Gastroesophageal sphincter (tissue), 4 donors: ENCODE measurements at regions not wholly inside any gene's neighbourhood (a gene's known extent, or its start where the extent isn't known, plus 50 kb on each side); places are given as distances from the start of the nearest gene placed in this dataset.

Experiments used
- ATAC-seq: fragments of 150-250 bp; one replicate; pipeline ENCODE4 v1.9.1; 2016; ENCODE audit warnings: mild to moderate bottlenecking, moderate library complexity
- H3K27ac ChIP-seq, 4 donors: fragments of 200-600 bp; sonication (generic) in 3 of 4; 1 replicate in 3 of 4; 2 replicates in 1 of 4; pipeline ENCODE4 v1.5.1; 2016 to 2019
- H3K27me3 ChIP-seq: fragments of 200-600 bp; sonication (generic); one replicate; pipeline ENCODE4 v1.5.1; 2019
- H3K36me3 ChIP-seq, 2 donors: fragments of 200-600 bp; sonication (generic); one replicate each; pipeline ENCODE4 v1.5.1; 2019; ENCODE audit warnings: control low read depth in 1 of 2
- H3K4me1 ChIP-seq, 3 donors: fragments of 200-600 bp; sonication (generic); 1 replicate in 2 of 3; 2 replicates in 1 of 3; pipeline ENCODE4 v1.5.1; 2016 to 2019; ENCODE audit warnings: control low read depth in 2 of 3
- H3K4me3 ChIP-seq, 2 donors: fragments of 200-600 bp; sonication (generic); one replicate each; pipeline ENCODE4 v1.5.1; 2019; ENCODE audit warnings: mild to moderate bottlenecking in 1 of 2, moderate library complexity in 1 of 2
- H3K9me3 ChIP-seq, 3 donors: fragments of 200-600 bp; sonication (generic); one replicate each; pipeline ENCODE4 v1.5.1; 2017 to 2019; ENCODE audit warnings: control low read depth in 2 of 3
- EP300 ChIP-seq: sonication (generic); formaldehyde crosslinking; IDR thresholded peaks from one replicate; pipeline ENCODE4 v1.6.1; 2017; ENCODE audit warnings: antibody characterized with exemption, mild to moderate bottlenecking
- POLR2A ChIP-seq, 2 donors: fragments of 450-650 bp; IDR thresholded peaks; one replicate each; pipeline ENCODE4 v1.6.1; 2017; ENCODE audit warnings: antibody characterized with exemption in 2 of 2, mild to moderate bottlenecking in 2 of 2, moderate library complexity in 1 of 2
- POLR2AphosphoS5 ChIP-seq: sonication (generic); formaldehyde crosslinking; IDR thresholded peaks from one replicate; pipeline ENCODE4 v1.6.1; 2017; ENCODE audit warnings: antibody characterized with exemption
- WGBS, 2 donors: methylation state at CpG; one replicate each; pipeline ENCODE4 v1.1.5; 2018; ENCODE audit warnings: low coverage in 1 of 2; 5-methylcytosine and 5-hydroxymethylcytosine counted together
- TF ChIP-seq, protein P1 (sequence below), 4 experiments: fragments of 200-600 bp in 2 of 4; fragments of 450-650 bp in 2 of 4; sonication (generic) in 1 of 4; IDR thresholded peaks; one replicate each; pipeline ENCODE4 v1.5.1; 2017 to 2019; ENCODE audit warnings: antibody characterized with exemption in 4 of 4, mild to moderate bottlenecking in 2 of 4, moderate library complexity in 2 of 4

DNA sequence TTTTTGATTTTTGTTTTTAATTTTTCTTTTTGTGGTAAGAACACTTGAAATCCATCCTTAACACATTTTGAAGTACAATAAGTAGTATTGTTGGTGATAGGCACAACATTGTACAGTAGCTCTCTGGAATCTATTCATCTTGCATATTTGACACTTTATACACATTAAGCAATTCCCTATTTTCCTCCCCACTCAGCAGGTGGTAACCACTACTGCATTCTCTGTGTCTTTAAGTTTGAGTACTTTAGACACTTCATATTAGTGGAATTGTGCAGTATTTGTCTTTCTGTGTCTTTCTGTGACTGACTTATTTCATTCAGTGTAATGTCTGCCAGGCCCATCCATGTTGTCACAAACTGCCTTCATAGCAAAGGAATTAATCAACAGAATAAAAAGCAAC is 471.7 kb upstream of the CDH20 start:
- TF ChIP-seq, protein P1, sequence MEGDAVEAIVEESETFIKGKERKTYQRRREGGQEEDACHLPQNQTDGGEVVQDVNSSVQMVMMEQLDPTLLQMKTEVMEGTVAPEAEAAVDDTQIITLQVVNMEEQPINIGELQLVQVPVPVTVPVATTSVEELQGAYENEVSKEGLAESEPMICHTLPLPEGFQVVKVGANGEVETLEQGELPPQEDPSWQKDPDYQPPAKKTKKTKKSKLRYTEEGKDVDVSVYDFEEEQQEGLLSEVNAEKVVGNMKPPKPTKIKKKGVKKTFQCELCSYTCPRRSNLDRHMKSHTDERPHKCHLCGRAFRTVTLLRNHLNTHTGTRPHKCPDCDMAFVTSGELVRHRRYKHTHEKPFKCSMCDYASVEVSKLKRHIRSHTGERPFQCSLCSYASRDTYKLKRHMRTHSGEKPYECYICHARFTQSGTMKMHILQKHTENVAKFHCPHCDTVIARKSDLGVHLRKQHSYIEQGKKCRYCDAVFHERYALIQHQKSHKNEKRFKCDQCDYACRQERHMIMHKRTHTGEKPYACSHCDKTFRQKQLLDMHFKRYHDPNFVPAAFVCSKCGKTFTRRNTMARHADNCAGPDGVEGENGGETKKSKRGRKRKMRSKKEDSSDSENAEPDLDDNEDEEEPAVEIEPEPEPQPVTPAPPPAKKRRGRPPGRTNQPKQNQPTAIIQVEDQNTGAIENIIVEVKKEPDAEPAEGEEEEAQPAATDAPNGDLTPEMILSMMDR (IDR thresholded peaks at IDR 0.05): no peak
- TF ChIP-seq POLR2A (IDR thresholded peaks at IDR 0.05): no peak
- TF ChIP-seq EP300: no peak
- no peak for TF ChIP-seq POLR2AphosphoS5
- no peaks in the 10 kb centered on the region for H3K9me3 ChIP-seq
- no peaks in the 10 kb centered on the region for H3K27me3 ChIP-seq

DNA sequence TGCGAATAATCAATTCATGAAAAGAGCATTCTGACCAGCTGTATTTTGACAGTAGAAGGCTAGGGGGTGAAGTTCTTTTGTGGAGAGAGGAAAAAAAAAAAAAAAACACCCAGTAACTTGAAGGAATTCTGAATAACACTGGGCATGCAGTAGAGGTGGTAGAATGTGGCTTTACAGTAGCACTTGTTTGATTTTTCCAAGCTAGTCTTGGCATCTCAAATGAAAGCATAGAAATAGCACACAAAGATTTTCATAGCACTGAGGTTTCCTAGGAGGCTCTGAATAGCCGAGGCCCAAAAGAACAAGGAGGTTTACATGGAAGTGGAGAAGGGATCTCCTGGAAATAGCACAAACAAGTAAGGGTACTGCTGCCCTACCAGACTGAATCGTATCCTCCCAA is 470.2 kb upstream of the CDH20 start:
- ATAC-seq: no peak
- Histone ChIP-seq H3K27ac (no peak overlapping the region), H3K36me3 (no peaks in the 10 kb centered on the region), H3K27me3 (no peaks in the 10 kb centered on the region), H3K9me3 (no peaks in the 10 kb centered on the region), H3K4me1 (no peaks in the 10 kb centered on the region), H3K4me3 (no peak overlapping the region)
- WGBS, 2 donors: 85% methylated on average over 2 to 3 of the region's 3 CpGs
- TF ChIP-seq POLR2A (IDR thresholded peaks at IDR 0.05) (no peak), EP300 (no peak), POLR2AphosphoS5 (no peak)
- TF ChIP-seq, protein P1 (IDR thresholded peaks at IDR 0.05): no peak

More for the DNA sequence above, 471.7 kb upstream of the CDH20 start:
- ATAC-seq: no peak
- Histone ChIP-seq H3K36me3 (no peaks in the 10 kb centered on the region), H3K4me1 (no peaks in the 10 kb centered on the region), H3K4me3 (no peak overlapping the region), H3K27ac (no peak overlapping the region)

DNA sequence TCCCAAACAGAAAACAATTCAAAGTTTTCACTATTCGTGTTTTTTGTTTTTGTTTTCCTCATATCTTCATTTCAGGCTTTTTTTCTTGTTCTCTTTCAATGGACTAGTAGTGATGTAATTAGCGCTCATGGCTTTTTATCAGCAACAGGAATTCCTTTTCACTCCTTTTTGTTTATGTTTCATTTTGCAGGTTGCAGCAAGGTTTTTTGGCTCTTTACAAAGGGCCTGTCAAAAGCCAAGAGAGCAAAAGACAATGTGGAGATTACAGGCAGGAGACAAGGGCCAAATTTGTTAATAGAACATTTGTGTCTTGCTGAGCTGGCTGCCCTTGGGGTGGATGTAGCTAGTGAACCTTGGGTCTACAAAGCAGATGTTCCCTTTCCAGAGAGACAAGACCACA is 467.4 kb upstream of the CDH20 start:
- no peak for ATAC-seq
- H3K4me1 ChIP-seq: no peaks in the 10 kb centered on the region
- H3K27me3 ChIP-seq: no peaks in the 10 kb centered on the region
- 74 to 78% methylated on average over 2 of the region's 2 CpGs for WGBS, 2 donors
- no peaks in the 10 kb centered on the region for H3K9me3 ChIP-seq
- TF ChIP-seq, protein P1 (IDR thresholded peaks at IDR 0.05): no peak
- TF ChIP-seq POLR2AphosphoS5 (no peak), EP300 (no peak), POLR2A (IDR thresholded peaks at IDR 0.05) (no peak)
- H3K27ac ChIP-seq: no peak overlapping the region
- no peaks in the 10 kb centered on the region for H3K36me3 ChIP-seq
- H3K4me3 ChIP-seq: no peak overlapping the region

DNA sequence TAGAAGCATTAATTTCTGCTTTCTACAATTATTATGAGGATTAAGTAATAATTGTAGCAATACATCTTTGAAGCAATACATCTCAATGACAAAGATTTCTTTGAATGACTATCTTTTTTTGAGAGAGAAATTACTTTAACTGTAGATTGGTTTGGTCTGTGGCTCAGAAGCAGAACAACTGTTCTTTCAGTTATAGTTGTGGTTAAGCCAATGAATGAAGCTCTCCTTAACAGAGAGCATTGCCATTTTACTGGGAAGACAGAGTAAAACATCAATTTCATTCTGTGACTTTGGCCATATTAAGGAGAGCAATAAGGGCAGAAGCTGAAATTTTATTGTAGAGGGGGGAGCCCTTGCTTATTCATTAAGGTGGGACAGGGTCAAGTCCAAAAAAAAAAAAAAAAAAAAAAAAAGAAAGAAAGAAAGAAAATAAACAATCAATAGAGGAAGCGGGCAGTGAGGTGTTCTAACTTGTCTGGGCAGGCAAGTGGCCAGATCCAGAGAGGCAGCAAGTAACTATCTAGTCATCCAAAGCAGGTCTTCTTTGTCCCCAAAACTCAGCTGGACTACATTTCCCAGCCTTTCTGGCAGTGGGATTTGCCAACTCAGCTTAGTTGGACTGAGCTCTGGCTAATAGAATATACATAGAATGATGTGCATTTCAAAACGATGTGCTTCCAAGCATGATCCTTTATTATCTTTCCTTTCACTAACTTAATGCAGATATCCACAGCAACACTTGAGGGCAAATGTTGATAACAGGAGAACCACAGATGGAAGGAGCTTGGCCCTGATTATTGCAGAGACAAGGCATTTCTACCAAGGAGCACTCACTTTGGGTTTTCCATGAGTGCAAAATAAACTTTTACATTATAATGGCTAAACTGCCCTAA is 462.7 kb upstream of the CDH20 start:
- Histone ChIP-seq H3K4me3 (no peak overlapping the region), H3K36me3 (no peaks in the 10 kb centered on the region), H3K27me3 (no peaks in the 10 kb centered on the region), H3K27ac (no peak overlapping the region), H3K4me1 (no peaks in the 10 kb centered on the region), H3K9me3 (no peaks in the 10 kb centered on the region)
- no peak for ATAC-seq
- 29 to 46% methylated on average over 1 to 2 of the region's 2 CpGs for WGBS, 2 donors
- no peak for TF ChIP-seq EP300
- TF ChIP-seq, protein P1 (IDR thresholded peaks at IDR 0.05): no peak
- no peak for TF ChIP-seq POLR2AphosphoS5
- TF ChIP-seq POLR2A (IDR thresholded peaks at IDR 0.05): no peak

DNA sequence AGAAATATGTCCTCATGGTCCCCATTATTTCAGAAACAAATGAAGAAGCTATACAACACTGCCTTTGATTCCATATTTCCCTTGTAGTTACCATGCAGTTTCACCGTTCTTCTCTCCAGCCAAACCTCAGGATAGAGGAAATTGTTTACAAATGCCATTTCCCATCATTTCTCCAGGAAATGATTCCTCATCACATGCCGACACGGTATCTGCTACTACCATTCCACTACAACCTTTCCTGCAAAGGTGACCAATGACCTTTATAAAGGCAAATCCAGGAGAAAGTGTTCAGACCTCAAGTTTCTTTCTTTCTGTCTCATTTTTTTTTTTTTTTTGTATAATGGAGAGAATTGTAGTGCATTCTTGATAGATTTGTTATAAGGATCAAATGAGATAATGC is 460.8 kb upstream of the CDH20 start:
- Histone ChIP-seq H3K4me3 (no peak overlapping the region), H3K9me3 (no peaks in the 10 kb centered on the region), H3K27ac (no peak overlapping the region), H3K36me3 (no peaks in the 10 kb centered on the region), H3K4me1 (no peaks in the 10 kb centered on the region), H3K27me3 (no peaks in the 10 kb centered on the region)
- 72 to 81% methylated on average over 3 of the region's 3 CpGs for WGBS, 2 donors
- TF ChIP-seq EP300: no peak
- TF ChIP-seq POLR2A (IDR thresholded peaks at IDR 0.05): no peak
- TF ChIP-seq, protein P1 (IDR thresholded peaks at IDR 0.05): no peak
- ATAC-seq: no peak
